Epithelial cell of esophagus (primary cell): ENCODE measurements at regions not wholly inside any gene's neighbourhood (a gene's known extent, or its start where the extent isn't known, plus 50 kb on each side); places are given as distances from the start of the nearest gene placed in this dataset.

Source experiments
- DNase-seq: peaks from one replicate; pipeline ENCODE4 v3.0.0; 2010; ENCODE audit warnings: low read depth
- H3K4me3 ChIP-seq: 2 replicates; pipeline ENCODE4 v1.5.1; 2011; ENCODE audit warnings: mild to moderate bottlenecking, low read length, control low read depth
- CTCF ChIP-seq: IDR thresholded peaks from 2 replicates; pipeline ENCODE4 v1.5.1; 2011; ENCODE audit warnings: low read depth, mild to moderate bottlenecking, low read length, control low read depth, inconsistent platforms; ENCODE audit not compliant: insufficient read depth; ENCODE audit errors: missing control alignments

GRCh38 chr2:139099721-139100120 lies 319.5 kb upstream of the NXPH2 start:
- no peak for DNase-seq
- H3K4me3 ChIP-seq, result no peak overlapping the region
- TF ChIP-seq CTCF, result no peak

GRCh38 chr2:139098961-139099360 lies 318.8 kb upstream of the NXPH2 start:
- TF ChIP-seq CTCF, result no peak
- no peak overlapping the region for H3K4me3 ChIP-seq
- no peak for DNase-seq

GRCh38 chr2:139083121-139083520 lies 302.9 kb upstream of the NXPH2 start:
- TF ChIP-seq CTCF, result no peak
- DNase-seq, result no peak
- no peak overlapping the region for H3K4me3 ChIP-seq

GRCh38 chr2:139080244-139080643 lies 300.1 kb upstream of the NXPH2 start:
- TF ChIP-seq CTCF, result no peak
- no peak overlapping the region for H3K4me3 ChIP-seq
- DNase-seq, result no peak

- no peak for TF ChIP-seq CTCF
- DNase-seq, result no peak
- H3K4me3 ChIP-seq, result no peak overlapping the region
Measured at GRCh38 chr2:139079311-139079710, 299.1 kb upstream of the NXPH2 start.

GRCh38 chr2:139078376-139078775 lies 298.2 kb upstream of the NXPH2 start:
- no peak for DNase-seq
- H3K4me3 ChIP-seq, result no peak overlapping the region
- TF ChIP-seq CTCF, result no peak

GRCh38 chr2:139077099-139077737 lies 297.0 kb upstream of the NXPH2 start:
- TF ChIP-seq CTCF, result no peak
- no peak for DNase-seq
- no peak overlapping the region for H3K4me3 ChIP-seq
